Peyer's patch (tissue), 4 donors: ENCODE measurements at regions not wholly inside any gene's neighbourhood (a gene's known extent, or its start where the extent isn't known, plus 50 kb on each side); places are given as distances from the start of the nearest gene placed in this dataset.

Experiments
- DNase-seq, 3 donors: peaks; one replicate each; pipeline ENCODE4 v3.0.0-alpha.2; 2017 to 2019
- H3K27ac ChIP-seq, 4 donors: fragments of 200-600 bp; sonication (generic); one replicate each; pipeline ENCODE4 v1.5.1; 2016 to 2019
- H3K27me3 ChIP-seq, 2 donors: fragments of 200-600 bp; sonication (generic); one replicate each; pipeline ENCODE4 v1.5.1; 2019
- H3K36me3 ChIP-seq, 3 donors: fragments of 200-600 bp; sonication (generic); one replicate each; pipeline ENCODE4 v1.5.1; 2016 to 2019
- H3K4me1 ChIP-seq, 4 donors: fragments of 200-600 bp; sonication (generic); one replicate each; pipeline ENCODE4 v1.5.1; 2016 to 2019
- H3K4me3 ChIP-seq, 4 donors: fragments of 200-600 bp; sonication (generic); 1 replicate in 3 of 4; 2 replicates in 1 of 4; pipeline ENCODE4 v1.5.1; 2016 to 2019; ENCODE audit warnings: mild to moderate bottlenecking in 1 of 4
- H3K9me3 ChIP-seq, 4 donors: fragments of 200-600 bp; sonication (generic); one replicate each; pipeline ENCODE4 v1.5.1; 2016 to 2019; ENCODE audit warnings: mild to moderate bottlenecking in 1 of 4
- POLR2A ChIP-seq, 2 donors: fragments of 450-650 bp; IDR thresholded peaks; one replicate each; pipeline ENCODE4 v1.5.1; 2017; ENCODE audit warnings: antibody characterized with exemption in 2 of 2, mild to moderate bottlenecking in 2 of 2, moderate library complexity in 2 of 2
- TF ChIP-seq, protein P1 (sequence below), 6 experiments: fragments of 450-650 bp in 4 of 6; fragments of 200-600 bp in 2 of 6; sonication (generic) in 1 of 6; IDR thresholded peaks; one replicate each; pipeline ENCODE4 v1.5.1; 2017 to 2019; ENCODE audit warnings: antibody characterized with exemption in 6 of 6, mild to moderate bottlenecking in 3 of 6, moderate library complexity in 1 of 6

DNA sequence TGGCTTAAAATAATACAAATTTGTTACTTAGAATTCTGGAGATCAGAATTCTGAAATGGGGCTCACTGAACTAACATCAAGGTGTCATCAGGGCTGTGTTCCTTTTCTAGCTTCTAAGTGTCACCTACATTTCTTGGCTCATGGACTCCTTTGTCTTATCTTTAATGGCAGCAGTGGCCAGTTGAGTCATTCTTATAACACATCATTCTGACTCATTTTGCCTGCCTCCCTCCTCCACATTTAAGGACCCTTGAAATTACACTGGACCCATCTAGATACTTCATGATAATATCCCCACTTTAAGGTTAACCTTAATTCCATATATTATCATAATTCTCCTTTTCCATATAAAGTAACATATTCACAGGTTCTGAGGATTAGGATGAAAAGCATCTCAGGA is 215.9 kb downstream of the GUCY2F start:
- no peak for DNase-seq
- Histone ChIP-seq H3K27me3 (no peaks in the 10 kb centered on the region), H3K36me3 (no peaks in the 10 kb centered on the region), H3K4me1 (no peaks in the 10 kb centered on the region), H3K27ac (no peak overlapping the region), H3K9me3 (no peaks in the 10 kb centered on the region), H3K4me3 (no peak overlapping the region)
- TF ChIP-seq POLR2A (IDR thresholded peaks at IDR 0.05): no peak
- TF ChIP-seq, protein P1, sequence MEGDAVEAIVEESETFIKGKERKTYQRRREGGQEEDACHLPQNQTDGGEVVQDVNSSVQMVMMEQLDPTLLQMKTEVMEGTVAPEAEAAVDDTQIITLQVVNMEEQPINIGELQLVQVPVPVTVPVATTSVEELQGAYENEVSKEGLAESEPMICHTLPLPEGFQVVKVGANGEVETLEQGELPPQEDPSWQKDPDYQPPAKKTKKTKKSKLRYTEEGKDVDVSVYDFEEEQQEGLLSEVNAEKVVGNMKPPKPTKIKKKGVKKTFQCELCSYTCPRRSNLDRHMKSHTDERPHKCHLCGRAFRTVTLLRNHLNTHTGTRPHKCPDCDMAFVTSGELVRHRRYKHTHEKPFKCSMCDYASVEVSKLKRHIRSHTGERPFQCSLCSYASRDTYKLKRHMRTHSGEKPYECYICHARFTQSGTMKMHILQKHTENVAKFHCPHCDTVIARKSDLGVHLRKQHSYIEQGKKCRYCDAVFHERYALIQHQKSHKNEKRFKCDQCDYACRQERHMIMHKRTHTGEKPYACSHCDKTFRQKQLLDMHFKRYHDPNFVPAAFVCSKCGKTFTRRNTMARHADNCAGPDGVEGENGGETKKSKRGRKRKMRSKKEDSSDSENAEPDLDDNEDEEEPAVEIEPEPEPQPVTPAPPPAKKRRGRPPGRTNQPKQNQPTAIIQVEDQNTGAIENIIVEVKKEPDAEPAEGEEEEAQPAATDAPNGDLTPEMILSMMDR (IDR thresholded peaks at IDR 0.05): no peak

DNA sequence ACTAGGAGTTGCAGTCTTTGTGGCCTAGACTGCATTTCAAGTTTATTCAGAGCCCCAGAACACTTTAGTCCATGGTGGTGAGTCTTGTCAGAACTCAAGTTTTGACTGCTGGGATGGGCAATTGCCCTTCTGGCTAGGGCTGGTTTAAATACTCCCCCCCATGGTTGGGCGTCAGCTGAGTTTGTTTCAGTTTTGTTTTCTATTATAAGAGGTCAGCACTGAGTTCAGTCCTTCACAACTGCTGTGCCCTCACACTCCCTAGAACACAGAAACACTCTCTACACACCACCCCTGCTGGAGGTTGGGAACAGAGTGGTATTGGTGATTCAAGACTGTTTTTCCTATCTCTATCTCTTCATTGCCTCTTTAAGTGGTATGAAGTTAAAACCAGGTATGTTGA is 217.0 kb downstream of the GUCY2F start:
- no peak for TF ChIP-seq POLR2A (IDR thresholded peaks at IDR 0.05)
- TF ChIP-seq, protein P1 (IDR thresholded peaks at IDR 0.05): no peak
- H3K27ac ChIP-seq: no peak overlapping the region
- no peaks in the 10 kb centered on the region for H3K36me3 ChIP-seq
- H3K4me3 ChIP-seq: no peak overlapping the region
- DNase-seq: no peak
- no peaks in the 10 kb centered on the region for H3K4me1 ChIP-seq
- H3K27me3 ChIP-seq: no peaks in the 10 kb centered on the region
- no peaks in the 10 kb centered on the region for H3K9me3 ChIP-seq

DNA sequence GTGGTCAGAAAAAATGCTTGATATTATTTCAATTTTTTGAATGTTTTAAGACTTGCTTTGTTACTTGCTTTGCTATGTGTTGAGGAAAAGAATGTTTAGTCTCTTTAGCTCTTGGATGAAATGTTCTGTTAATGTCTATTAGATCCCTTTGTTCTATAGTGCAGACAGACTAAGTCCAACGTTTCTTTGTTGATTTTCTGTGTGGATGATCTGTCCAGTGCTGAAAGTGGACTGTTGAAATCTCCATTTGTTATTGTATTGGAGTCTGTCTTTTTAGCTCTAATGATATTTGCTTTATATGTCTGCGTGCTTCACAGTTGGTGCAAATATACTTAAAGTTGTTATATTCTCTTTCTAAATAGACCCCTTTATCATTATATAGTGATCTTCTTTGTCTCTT is 220.6 kb downstream of the GUCY2F start:
- H3K36me3 ChIP-seq: no peaks in the 10 kb centered on the region
- no peaks in the 10 kb centered on the region for H3K9me3 ChIP-seq
- H3K27ac ChIP-seq: no peak overlapping the region
- no peaks in the 10 kb centered on the region for H3K27me3 ChIP-seq
- H3K4me3 ChIP-seq: no peak overlapping the region
- TF ChIP-seq, protein P1 (IDR thresholded peaks at IDR 0.05): no peak
- no peak for TF ChIP-seq POLR2A (IDR thresholded peaks at IDR 0.05)
- no peaks in the 10 kb centered on the region for H3K4me1 ChIP-seq
- no peak for DNase-seq

DNA sequence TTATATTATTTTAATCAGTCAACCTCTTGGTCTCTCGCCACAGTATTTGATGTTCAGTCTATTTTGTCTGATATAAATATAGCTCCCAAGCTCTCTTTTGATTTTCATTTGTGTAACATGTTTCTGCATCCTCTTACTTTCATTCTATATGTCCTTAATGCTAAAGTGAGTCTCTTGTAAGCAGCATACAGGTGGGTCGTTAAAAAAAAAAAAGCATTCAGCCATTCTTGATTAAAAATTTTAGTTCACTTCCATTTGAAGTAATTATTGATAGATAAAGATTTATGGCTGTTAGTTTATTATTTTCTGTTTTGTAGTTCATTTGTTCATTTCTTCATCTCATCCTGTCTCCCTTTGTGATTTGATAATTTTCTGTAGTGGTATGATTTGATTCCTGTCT is 229.1 kb downstream of the GUCY2F start:
- H3K27ac ChIP-seq: no peak overlapping the region
- no peaks in the 10 kb centered on the region for H3K9me3 ChIP-seq
- no peak for DNase-seq
- no peak overlapping the region for H3K4me3 ChIP-seq
- H3K36me3 ChIP-seq: no peaks in the 10 kb centered on the region
- H3K4me1 ChIP-seq: no peaks in the 10 kb centered on the region
- TF ChIP-seq, protein P1 (IDR thresholded peaks at IDR 0.05): no peak
- TF ChIP-seq POLR2A (IDR thresholded peaks at IDR 0.05): no peak
- no peaks in the 10 kb centered on the region for H3K27me3 ChIP-seq

DNA sequence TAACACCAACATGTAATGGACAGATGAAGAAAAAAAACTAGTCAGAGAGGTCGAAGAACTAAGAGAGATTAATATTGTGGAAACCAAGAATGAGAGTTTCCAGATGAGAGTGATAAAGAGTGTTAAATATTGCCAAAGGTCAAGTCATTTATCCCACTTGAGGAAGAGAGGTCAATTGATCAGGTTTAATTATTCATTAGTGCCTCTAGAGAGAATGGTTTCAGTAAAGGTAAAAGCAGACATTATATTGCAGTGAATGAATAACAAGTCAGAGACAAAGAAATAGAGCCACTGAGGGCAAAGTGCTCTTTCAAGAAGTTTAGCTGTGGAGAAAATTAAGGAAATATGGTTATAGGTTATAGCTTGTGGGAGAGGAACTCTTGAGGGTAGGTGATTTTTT is 263.1 kb downstream of the GUCY2F start:
- DNase-seq: no peak
- no peak overlapping the region for H3K27ac ChIP-seq
- TF ChIP-seq, protein P1 (IDR thresholded peaks at IDR 0.05): no peak
- TF ChIP-seq POLR2A (IDR thresholded peaks at IDR 0.05): no peak

DNA sequence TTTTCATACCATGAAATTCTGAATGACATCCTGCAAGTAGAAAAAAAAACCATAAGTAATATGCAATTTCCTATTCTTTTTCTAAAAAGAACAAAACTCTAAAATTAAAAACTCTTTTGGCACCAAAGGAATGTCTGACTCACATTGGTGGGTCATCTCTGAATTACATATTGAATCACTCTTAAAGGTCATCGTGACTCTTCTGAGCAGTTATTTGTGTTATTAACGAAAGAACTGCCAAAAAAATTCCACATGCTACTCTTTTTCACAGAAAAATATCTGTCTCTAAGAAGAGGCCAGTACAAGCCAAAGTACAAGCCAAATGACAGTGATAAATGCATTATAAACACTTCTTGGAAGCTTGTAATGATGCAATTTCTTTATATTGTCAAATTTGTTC is 282.2 kb downstream of the GUCY2F start:
- TF ChIP-seq, protein P1 (IDR thresholded peaks at IDR 0.05): no peak
- no peak for TF ChIP-seq POLR2A (IDR thresholded peaks at IDR 0.05)
- no peak for DNase-seq
- no peaks in the 10 kb centered on the region for H3K9me3 ChIP-seq
- H3K4me3 ChIP-seq: no peak overlapping the region
- H3K4me1 ChIP-seq: no peaks in the 10 kb centered on the region
- no peak overlapping the region for H3K27ac ChIP-seq
- no peaks in the 10 kb centered on the region for H3K27me3 ChIP-seq
- H3K36me3 ChIP-seq: no peaks in the 10 kb centered on the region

More for the DNA sequence above, 263.1 kb downstream of the GUCY2F start:
- Histone ChIP-seq H3K27me3 (no peaks in the 10 kb centered on the region), H3K36me3 (no peaks in the 10 kb centered on the region), H3K4me3 (no peak overlapping the region), H3K4me1 (no peaks in the 10 kb centered on the region), H3K9me3 (no peaks in the 10 kb centered on the region)
